ENCODE measurements at regions not wholly inside any gene's neighbourhood (a gene's known extent, or its start where the extent isn't known, plus 50 kb on each side); places are given as distances from the start of the nearest gene placed in this dataset.

DNA sequence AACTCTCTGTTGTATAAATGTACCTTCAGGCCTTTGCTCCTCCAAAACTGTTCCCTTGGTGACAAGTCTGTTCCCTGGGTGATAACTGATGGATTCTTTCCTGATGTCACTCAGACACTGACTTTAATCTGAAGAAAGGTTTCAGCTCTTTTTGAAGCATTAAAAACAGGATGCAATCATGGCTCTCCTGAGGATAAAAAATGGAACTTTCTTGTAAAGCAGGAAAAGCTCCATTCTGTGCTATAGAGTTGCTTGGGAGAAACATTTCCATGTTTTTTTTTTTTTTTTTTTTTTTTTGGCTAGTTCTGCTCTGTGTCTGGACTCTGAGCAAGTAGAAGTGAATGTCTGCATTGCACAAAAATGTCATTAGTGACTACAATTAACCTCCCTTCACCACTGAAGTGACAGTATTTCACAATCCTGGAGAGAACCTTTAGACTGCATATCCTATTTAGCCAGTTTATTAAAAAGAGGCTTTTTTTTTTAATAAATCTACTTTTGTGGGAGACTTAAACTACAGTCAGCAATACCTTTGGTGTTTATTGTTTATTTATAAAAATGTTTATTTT lies 101.7 kb upstream of the PRMT6 start:
- Histone ChIP-seq H3K9me3 (ENCODE audit: low read length) (no peaks in the 10 kb centered on the region), H2AFZ (ENCODE audit: low read depth, low read length) (no peak overlapping the region), H3K4me1 (ENCODE audit: insufficient read depth, low read length) (peaks cover 10% of the 10 kb centered on the region), H3K4me3 (ENCODE audit: low read length) (no peak overlapping the region), H3K27me3 (ENCODE audit: insufficient read depth, low read length) (no peaks in the 10 kb centered on the region), H3K36me3 (ENCODE audit: insufficient read depth, low read length) (no peaks in the 10 kb centered on the region)

DNA sequence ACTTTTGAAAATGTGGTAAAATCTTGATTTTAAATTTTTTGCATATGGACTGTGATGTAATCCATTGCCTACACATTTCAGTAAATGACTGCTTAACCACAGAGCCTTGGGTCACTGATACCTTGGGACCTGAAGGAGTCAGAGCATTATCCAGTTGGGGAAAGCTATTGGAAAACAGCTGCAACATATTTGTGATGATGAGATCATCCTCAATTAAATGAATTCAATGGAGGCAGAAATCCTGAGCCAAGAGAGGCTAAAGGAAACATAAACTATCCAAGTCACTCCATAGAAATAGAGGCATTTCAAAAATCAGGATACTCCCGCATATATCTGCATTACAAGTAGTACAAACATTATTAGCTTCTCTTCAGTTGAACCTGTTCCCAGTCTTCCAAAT lies 99.8 kb upstream of the PRMT6 start:
- H3K27me3 ChIP-seq (ENCODE audit: insufficient read depth, low read length) = no peaks in the 10 kb centered on the region
- H3K9me3 ChIP-seq (ENCODE audit: low read length) = no peaks in the 10 kb centered on the region
- H2AFZ ChIP-seq (ENCODE audit: low read depth, low read length) = no peak overlapping the region
- H3K4me1 ChIP-seq (ENCODE audit: insufficient read depth, low read length) = peaks cover 10% of the 10 kb centered on the region
- H3K36me3 ChIP-seq (ENCODE audit: insufficient read depth, low read length) = no peaks in the 10 kb centered on the region
- H3K4me3 ChIP-seq (ENCODE audit: low read length) = no peak overlapping the region

DNA sequence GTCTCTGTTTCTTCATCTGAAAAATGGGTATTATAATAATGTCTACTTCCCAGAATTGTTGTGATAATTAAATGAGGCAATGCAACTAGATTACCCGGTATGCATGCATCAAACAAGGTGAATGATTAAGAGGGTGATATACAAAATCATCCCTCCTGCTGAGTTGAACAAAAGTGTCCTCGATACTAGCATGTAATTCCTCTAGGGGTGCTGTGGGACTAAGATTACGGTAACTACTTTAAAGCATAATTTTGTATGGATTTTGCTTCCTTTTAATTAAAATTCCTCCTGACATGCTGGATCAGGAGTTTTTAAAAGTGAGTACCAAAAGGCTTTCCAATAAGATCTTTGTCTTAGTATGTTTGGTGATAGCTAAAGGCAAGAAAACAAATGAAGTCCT lies 98.7 kb upstream of the PRMT6 start:
- no peak overlapping the region for H2AFZ ChIP-seq (ENCODE audit: low read depth, low read length)
- no peaks in the 10 kb centered on the region for H3K9me3 ChIP-seq (ENCODE audit: low read length)
- no peaks in the 10 kb centered on the region for H3K36me3 ChIP-seq (ENCODE audit: insufficient read depth, low read length)
- no peaks in the 10 kb centered on the region for H3K27me3 ChIP-seq (ENCODE audit: insufficient read depth, low read length)
- peaks cover 10% of the 10 kb centered on the region for H3K4me1 ChIP-seq (ENCODE audit: insufficient read depth, low read length)
- no peak overlapping the region for H3K4me3 ChIP-seq (ENCODE audit: low read length)

- Histone ChIP-seq H3K9me3 (ENCODE audit: low read length) (no peaks in the 10 kb centered on the region), H3K36me3 (ENCODE audit: insufficient read depth, low read length) (no peaks in the 10 kb centered on the region), H2AFZ (ENCODE audit: low read depth, low read length) (no peak overlapping the region), H3K4me1 (ENCODE audit: insufficient read depth, low read length) (no peaks in the 10 kb centered on the region), H3K27me3 (ENCODE audit: insufficient read depth, low read length) (no peaks in the 10 kb centered on the region), H3K4me3 (ENCODE audit: low read length) (no peak overlapping the region)
Measured at GRCh38 chr1:106960412-106960811, 96.1 kb upstream of the PRMT6 start.

GRCh38 chr1:106961646-106962045 lies 94.8 kb upstream of the PRMT6 start:
- Histone ChIP-seq H3K4me3 (ENCODE audit: low read length) (no peak overlapping the region), H3K4me1 (ENCODE audit: insufficient read depth, low read length) (no peaks in the 10 kb centered on the region), H3K27me3 (ENCODE audit: insufficient read depth, low read length) (no peaks in the 10 kb centered on the region), H2AFZ (ENCODE audit: low read depth, low read length) (no peak overlapping the region), H3K36me3 (ENCODE audit: insufficient read depth, low read length) (no peaks in the 10 kb centered on the region), H3K9me3 (ENCODE audit: low read length) (no peaks in the 10 kb centered on the region)

- H3K4me3 ChIP-seq (ENCODE audit: low read length) = no peak overlapping the region
- H2AFZ ChIP-seq (ENCODE audit: low read depth, low read length) = no peak overlapping the region
- H3K36me3 ChIP-seq (ENCODE audit: insufficient read depth, low read length) = no peaks in the 10 kb centered on the region
- H3K27me3 ChIP-seq (ENCODE audit: insufficient read depth, low read length) = no peaks in the 10 kb centered on the region
- no peaks in the 10 kb centered on the region for H3K4me1 ChIP-seq (ENCODE audit: insufficient read depth, low read length)
- H3K9me3 ChIP-seq (ENCODE audit: low read length) = no peaks in the 10 kb centered on the region
Measured at GRCh38 chr1:106962591-106962990, 93.9 kb upstream of the PRMT6 start.

DNA sequence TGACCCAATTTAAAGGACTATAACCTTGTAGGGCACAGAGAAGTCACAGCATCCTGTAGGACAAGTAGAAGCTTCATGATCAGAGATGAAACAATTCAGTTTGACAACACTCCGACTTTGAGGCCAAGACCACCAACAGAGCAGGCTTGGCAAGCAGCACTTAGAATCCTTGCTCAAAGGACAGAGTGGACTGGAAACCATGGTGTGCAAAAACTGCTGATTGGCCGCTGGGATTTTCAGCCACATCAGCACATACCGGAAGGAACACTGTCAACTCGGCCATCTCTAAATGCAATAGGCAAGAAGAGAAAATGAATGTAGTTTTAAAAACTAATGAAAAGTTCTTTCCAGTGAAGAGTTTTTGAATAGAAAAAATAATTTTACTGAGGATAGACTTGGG lies 92.0 kb upstream of the PRMT6 start:
- Histone ChIP-seq H3K4me3 (ENCODE audit: low read length) (no peak overlapping the region), H3K27me3 (ENCODE audit: insufficient read depth, low read length) (no peaks in the 10 kb centered on the region), H2AFZ (ENCODE audit: low read depth, low read length) (no peak overlapping the region), H3K36me3 (ENCODE audit: insufficient read depth, low read length) (no peaks in the 10 kb centered on the region), H3K9me3 (ENCODE audit: low read length) (no peaks in the 10 kb centered on the region), H3K4me1 (ENCODE audit: insufficient read depth, low read length) (no peaks in the 10 kb centered on the region)

GRCh38 chr1:106968644-106969043 lies 87.8 kb upstream of the PRMT6 start:
- no peaks in the 10 kb centered on the region for H3K4me1 ChIP-seq (ENCODE audit: insufficient read depth, low read length)
- H3K9me3 ChIP-seq (ENCODE audit: low read length) = no peaks in the 10 kb centered on the region
- no peak overlapping the region for H3K4me3 ChIP-seq (ENCODE audit: low read length)
- H2AFZ ChIP-seq (ENCODE audit: low read depth, low read length) = no peak overlapping the region
- no peaks in the 10 kb centered on the region for H3K36me3 ChIP-seq (ENCODE audit: insufficient read depth, low read length)
- H3K27me3 ChIP-seq (ENCODE audit: insufficient read depth, low read length) = no peaks in the 10 kb centered on the region

DNA sequence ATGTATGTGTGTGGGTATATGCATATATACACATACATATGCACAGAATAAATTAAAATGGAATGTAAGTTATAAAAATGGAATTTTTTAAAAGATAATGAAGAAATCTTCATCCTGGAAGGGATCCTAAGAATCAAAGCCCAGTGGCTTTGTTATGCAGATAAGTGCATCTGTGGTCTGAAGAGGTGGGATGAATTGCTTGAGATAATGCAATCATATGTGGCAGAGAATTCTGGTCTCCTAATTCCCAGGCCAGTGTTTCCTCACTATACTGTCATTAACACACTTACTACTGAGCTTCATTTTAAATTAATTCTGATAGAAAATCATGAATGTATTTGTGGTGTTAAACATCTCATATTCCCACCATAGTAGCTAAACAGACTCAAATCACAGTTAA lies 86.7 kb upstream of the PRMT6 start:
- no peak overlapping the region for H2AFZ ChIP-seq (ENCODE audit: low read depth, low read length)
- no peaks in the 10 kb centered on the region for H3K36me3 ChIP-seq (ENCODE audit: insufficient read depth, low read length)
- H3K27me3 ChIP-seq (ENCODE audit: insufficient read depth, low read length) = no peaks in the 10 kb centered on the region
- no peak overlapping the region for H3K4me3 ChIP-seq (ENCODE audit: low read length)
- no peaks in the 10 kb centered on the region for H3K9me3 ChIP-seq (ENCODE audit: low read length)
- H3K4me1 ChIP-seq (ENCODE audit: insufficient read depth, low read length) = no peaks in the 10 kb centered on the region

- Histone ChIP-seq H3K9me3 (ENCODE audit: low read length) (no peaks in the 10 kb centered on the region), H3K36me3 (ENCODE audit: insufficient read depth, low read length) (no peaks in the 10 kb centered on the region), H2AFZ (ENCODE audit: low read depth, low read length) (no peak overlapping the region), H3K4me3 (ENCODE audit: low read length) (no peak overlapping the region), H3K4me1 (ENCODE audit: insufficient read depth, low read length) (no peaks in the 10 kb centered on the region), H3K27me3 (ENCODE audit: insufficient read depth, low read length) (no peaks in the 10 kb centered on the region)
Measured at GRCh38 chr1:106972074-106972473, 84.4 kb upstream of the PRMT6 start.

DNA sequence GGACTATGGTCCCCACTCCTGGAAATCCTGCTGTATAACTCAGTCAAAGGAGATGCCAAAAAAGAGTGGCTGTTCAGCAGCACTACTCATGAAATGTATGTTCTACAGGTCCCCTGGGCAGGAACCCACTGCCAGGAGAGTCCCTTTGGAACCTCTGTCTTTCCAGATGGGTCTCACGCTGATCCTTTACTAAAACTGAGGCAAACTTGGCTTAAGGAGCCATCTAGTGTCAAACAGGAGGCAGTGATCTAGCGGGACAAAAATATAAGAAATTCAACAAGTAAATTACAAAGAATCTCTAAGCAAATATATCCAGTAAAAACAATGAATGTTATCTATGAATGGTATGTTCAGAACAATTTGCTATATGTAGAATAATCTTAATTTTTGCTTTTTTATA lies 80.5 kb upstream of the PRMT6 start:
- no peaks in the 10 kb centered on the region for H3K27me3 ChIP-seq (ENCODE audit: insufficient read depth, low read length)

DNA sequence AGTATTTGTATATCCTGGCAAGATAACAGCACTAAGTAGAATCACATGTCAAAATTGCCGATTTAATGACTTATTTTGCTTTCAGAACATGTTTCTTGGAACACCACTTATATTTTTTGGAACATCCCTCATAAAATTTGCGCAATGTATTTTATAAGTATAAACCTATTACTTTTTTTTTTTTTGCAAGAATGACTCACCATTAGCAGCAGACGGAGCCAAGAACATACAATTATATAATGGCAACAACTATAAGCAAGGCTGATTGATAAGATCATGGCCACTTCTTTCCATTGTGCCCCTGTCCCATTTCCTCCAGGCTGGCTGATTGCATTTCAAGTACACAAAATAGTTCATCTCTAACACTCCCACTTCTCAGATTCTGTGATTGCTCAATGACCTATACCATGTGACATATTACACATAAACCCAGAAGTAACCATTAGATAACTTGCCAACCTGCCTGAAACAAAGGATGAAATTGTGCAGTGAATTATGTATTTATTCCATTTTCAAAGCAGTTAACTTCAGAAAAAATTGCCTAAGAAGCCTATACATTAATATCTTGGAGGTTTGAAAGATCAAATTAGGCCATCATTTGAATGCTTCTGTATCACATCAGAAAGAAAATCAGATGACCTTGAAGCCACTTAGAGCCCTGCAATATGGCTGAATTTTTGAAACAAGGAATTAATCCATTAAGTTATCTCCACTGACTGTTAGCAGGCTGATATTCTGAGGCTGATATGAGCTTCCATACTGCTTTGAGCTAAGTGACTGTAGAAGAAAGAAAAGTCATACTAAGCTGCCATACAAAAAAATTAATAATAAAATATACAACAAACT lies 77.8 kb upstream of the PRMT6 start:
- Histone ChIP-seq H3K4me3 (ENCODE audit: low read length) (no peak overlapping the region), H2AFZ (ENCODE audit: low read depth, low read length) (no peak overlapping the region), H3K4me1 (ENCODE audit: insufficient read depth, low read length) (no peaks in the 10 kb centered on the region), H3K9me3 (ENCODE audit: low read length) (no peaks in the 10 kb centered on the region), H3K36me3 (ENCODE audit: insufficient read depth, low read length) (no peaks in the 10 kb centered on the region), H3K27me3 (ENCODE audit: insufficient read depth, low read length) (no peaks in the 10 kb centered on the region)

More for the DNA sequence above, 80.5 kb upstream of the PRMT6 start:
- no peaks in the 10 kb centered on the region for H3K4me1 ChIP-seq (ENCODE audit: insufficient read depth, low read length)
- H2AFZ ChIP-seq (ENCODE audit: low read depth, low read length) = no peak overlapping the region
- H3K36me3 ChIP-seq (ENCODE audit: insufficient read depth, low read length) = no peaks in the 10 kb centered on the region
- H3K9me3 ChIP-seq (ENCODE audit: low read length) = no peaks in the 10 kb centered on the region
- no peak overlapping the region for H3K4me3 ChIP-seq (ENCODE audit: low read length)

GRCh38 chr1:106979371-106979770 lies 77.1 kb upstream of the PRMT6 start:
- no peak overlapping the region for H2AFZ ChIP-seq (ENCODE audit: low read depth, low read length)
- H3K4me3 ChIP-seq (ENCODE audit: low read length) = no peak overlapping the region
- no peaks in the 10 kb centered on the region for H3K9me3 ChIP-seq (ENCODE audit: low read length)
- H3K4me1 ChIP-seq (ENCODE audit: insufficient read depth, low read length) = no peaks in the 10 kb centered on the region
- no peaks in the 10 kb centered on the region for H3K27me3 ChIP-seq (ENCODE audit: insufficient read depth, low read length)
- H3K36me3 ChIP-seq (ENCODE audit: insufficient read depth, low read length) = no peaks in the 10 kb centered on the region

DNA sequence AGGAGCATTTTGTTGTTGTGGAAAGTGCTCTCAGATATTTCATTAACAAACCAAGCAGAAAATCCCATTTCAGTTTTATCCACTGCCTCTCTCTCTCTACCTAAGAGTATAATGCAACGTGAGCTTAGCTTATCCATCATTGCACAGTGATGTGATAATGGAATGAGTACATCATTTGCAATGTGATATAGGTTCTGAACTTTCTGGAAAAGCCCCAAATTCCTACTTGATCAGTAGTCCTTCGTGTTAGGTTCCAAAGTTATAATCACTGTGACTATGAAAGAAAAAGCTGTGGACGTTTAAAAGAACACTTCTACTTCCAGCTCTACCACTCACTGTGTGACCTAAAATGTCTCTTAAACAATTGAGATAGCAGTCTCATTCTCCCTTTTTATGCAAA lies 76.4 kb upstream of the PRMT6 start:
- no peak overlapping the region for H3K4me3 ChIP-seq (ENCODE audit: low read length)
- H2AFZ ChIP-seq (ENCODE audit: low read depth, low read length) = no peak overlapping the region
- no peaks in the 10 kb centered on the region for H3K9me3 ChIP-seq (ENCODE audit: low read length)
- H3K27me3 ChIP-seq (ENCODE audit: insufficient read depth, low read length) = no peaks in the 10 kb centered on the region
- H3K4me1 ChIP-seq (ENCODE audit: insufficient read depth, low read length) = no peaks in the 10 kb centered on the region
- H3K36me3 ChIP-seq (ENCODE audit: insufficient read depth, low read length) = no peaks in the 10 kb centered on the region
